ENCODE measurements at regions not wholly inside any gene's neighbourhood (a gene's known extent, or its start where the extent isn't known, plus 50 kb on each side); places are given as distances from the start of the nearest gene placed in this dataset.
A peak's percentile ranks its signal among the peaks of the same experiment; 100 is the strongest.

GRCh38 chr7:54833001-54833467 lies 74.0 kb upstream of the SEC61G start:
- H3K4me3 ChIP-seq (replicated peaks in 1 of 2; ENCODE audit: low read depth in 2 of 2, low read length in 2 of 2), result no peak overlapping the region
- DNase-seq (ENCODE audit: low read depth in 2 of 2), result no peak
- TF ChIP-seq CTCF (IDR thresholded peaks at IDR 0.05; ENCODE audit: low read depth, low read length), result no peak

GRCh38 chr7:54837168-54837567 lies 78.2 kb upstream of the SEC61G start:
- H3K4me3 ChIP-seq (replicated peaks in 1 of 2; ENCODE audit: low read depth in 2 of 2, low read length in 2 of 2), result no peak overlapping the region
- TF ChIP-seq CTCF (IDR thresholded peaks at IDR 0.05; ENCODE audit: low read depth, low read length), result no peak
- DNase-seq (ENCODE audit: low read depth in 2 of 2), result peak in 1 of 2 donors; percentile 14

GRCh38 chr7:54837761-54838160 lies 78.8 kb upstream of the SEC61G start:
- H3K4me3 ChIP-seq (replicated peaks in 1 of 2; ENCODE audit: low read depth in 2 of 2, low read length in 2 of 2), result no peak overlapping the region
- DNase-seq (ENCODE audit: low read depth in 2 of 2), result no peak
- TF ChIP-seq CTCF (IDR thresholded peaks at IDR 0.05; ENCODE audit: low read depth, low read length), result no peak

GRCh38 chr7:54838175-54838910 lies 79.3 kb upstream of the SEC61G start:
- no peak overlapping the region for H3K4me3 ChIP-seq (replicated peaks in 1 of 2; ENCODE audit: low read depth in 2 of 2, low read length in 2 of 2)
- no peak for TF ChIP-seq CTCF (IDR thresholded peaks at IDR 0.05; ENCODE audit: low read depth, low read length)
- no peak for DNase-seq (ENCODE audit: low read depth in 2 of 2)

- peak; percentile 87 for TF ChIP-seq CTCF (IDR thresholded peaks at IDR 0.05; ENCODE audit: low read depth, low read length)
- DNase-seq (ENCODE audit: low read depth in 2 of 2), result peak; percentile 62 to 74
- H3K4me3 ChIP-seq (replicated peaks in 1 of 2; ENCODE audit: low read depth in 2 of 2, low read length in 2 of 2), result no peak overlapping the region
Observed at GRCh38 chr7:54839575-54840213, 80.7 kb upstream of the SEC61G start.

GRCh38 chr7:54841772-54842697 lies 83.0 kb upstream of the SEC61G start:
- H3K4me3 ChIP-seq (replicated peaks in 1 of 2; ENCODE audit: low read depth in 2 of 2, low read length in 2 of 2), result no peak overlapping the region
- DNase-seq (ENCODE audit: low read depth in 2 of 2), result peak; percentile 45 to 61
- peak; percentile 50 for TF ChIP-seq CTCF (IDR thresholded peaks at IDR 0.05; ENCODE audit: low read depth, low read length)
